Natural killer cell (primary cell): ENCODE measurements at regions not wholly inside any gene's neighbourhood (a gene's known extent, or its start where the extent isn't known, plus 50 kb on each side); places are given as distances from the start of the nearest gene placed in this dataset.

Experiments used
- ATAC-seq, 3 donors: fragments of 150-1000 bp in 2 of 3; fragments of 200-7000 bp in 1 of 3; cut with Tn5 transposase; 1 replicate in 1 of 3; 2 replicates in 2 of 3; pipeline ENCODE4 v1.10.0; 2021; ENCODE audit warnings: mild to moderate bottlenecking in 2 of 3, moderate library complexity in 2 of 3
- DNase-seq, 2 donors: peaks; one replicate each; pipeline versions ENCODE4 v3.0.0 to v3.0.0-alpha.2; 2013 to 2021; ENCODE audit warnings: mixed read lengths in 1 of 2
- H3K27ac ChIP-seq: one replicate; pipeline ENCODE4 v1.5.1; 2013; ENCODE audit warnings: mild to moderate bottlenecking, low read length
- H3K27me3 ChIP-seq: one replicate; pipeline ENCODE4 v1.6.1; 2013; ENCODE audit warnings: low read length; ENCODE audit not compliant: control insufficient read depth, insufficient read depth
- H3K36me3 ChIP-seq: one replicate; pipeline ENCODE4 v1.6.1; 2013; ENCODE audit warnings: low read length; ENCODE audit not compliant: control insufficient read depth, insufficient read depth
- H3K4me1 ChIP-seq: one replicate; pipeline ENCODE4 v1.6.1; 2013; ENCODE audit warnings: low read length; ENCODE audit not compliant: control insufficient read depth, insufficient read depth
- H3K4me3 ChIP-seq: one replicate; pipeline ENCODE4 v1.5.1; 2013; ENCODE audit warnings: low read length
- H3K9me3 ChIP-seq: one replicate; pipeline ENCODE4 v1.6.1; 2013; ENCODE audit warnings: low read length; ENCODE audit not compliant: control insufficient read depth, insufficient read depth
- H3K27ac Mint-ChIP-seq, 2 donors: one replicate each; pipeline ENCODE4 v1.8.0; 2022; ENCODE audit warnings: mild to moderate bottlenecking in 2 of 2, mixed read lengths in 2 of 2, moderate library complexity in 1 of 2
- H3K27me3 Mint-ChIP-seq, 2 donors: one replicate each; pipeline ENCODE4 v1.8.0; 2022; ENCODE audit warnings: low read depth in 2 of 2, mixed read lengths in 2 of 2
- H3K36me3 Mint-ChIP-seq: one replicate; pipeline ENCODE4 v1.8.0; 2022; ENCODE audit warnings: mixed read lengths
- H3K4me1 Mint-ChIP-seq, 2 donors: one replicate each; pipeline ENCODE4 v1.8.0; 2022; ENCODE audit warnings: mixed read lengths in 2 of 2
- H3K4me3 Mint-ChIP-seq: one replicate; pipeline ENCODE4 v1.8.0; 2022; ENCODE audit warnings: mild to moderate bottlenecking, moderate library complexity, mixed read lengths
- H3K9me3 Mint-ChIP-seq, 2 donors: one replicate each; pipeline ENCODE4 v1.8.0; 2022; ENCODE audit warnings: mixed read lengths in 2 of 2
- CTCF ChIP-seq: fragments of 200-600 bp; IDR thresholded peaks from one replicate; pipeline ENCODE4 v1.8.0; 2022; ENCODE audit warnings: antibody characterized with exemption
- WGBS: methylation state at CpG from one replicate; pipeline ENCODE4 v1.1.7; 2013; ENCODE audit warnings: missing lambda C conversion rate; ENCODE audit not compliant: insufficient coverage; 5-methylcytosine and 5-hydroxymethylcytosine counted together
- intact Hi-C: fragments of 100-400 bp; cut with micrococcal nuclease; formaldehyde crosslinking; loops from one replicate; pipeline ENCODE4 v1.14.2; 2022

GRCh38 chr2:145066151-145066661, 546.3 kb upstream of the ZEB2 start:
- Mint-ChIP-seq H3K27ac (no peak overlapping the region), H3K9me3 (peaks cover 0 to 2% of the 10 kb centered on the region in 2 donors), H3K4me3 (no peak overlapping the region), H3K36me3 (no peaks in the 10 kb centered on the region), H3K27me3 (peaks cover 0 to 3% of the 10 kb centered on the region in 2 donors), H3K4me1 (peaks cover 0 to under 1% of the 10 kb centered on the region in 2 donors)
- Histone ChIP-seq H3K4me1 (no peaks in the 10 kb centered on the region), H3K27me3 (no peaks in the 10 kb centered on the region), H3K4me3 (no peak overlapping the region), H3K9me3 (no peaks in the 10 kb centered on the region), H3K36me3 (no peaks in the 10 kb centered on the region), H3K27ac (no peak overlapping the region)
- no peak for TF ChIP-seq CTCF
- DNase-seq, result no peak
- ATAC-seq, result no peak
- intact Hi-C loops, result no loop called here
- 86% methylated on average over 4 of the region's 4 CpGs for WGBS

DNA sequence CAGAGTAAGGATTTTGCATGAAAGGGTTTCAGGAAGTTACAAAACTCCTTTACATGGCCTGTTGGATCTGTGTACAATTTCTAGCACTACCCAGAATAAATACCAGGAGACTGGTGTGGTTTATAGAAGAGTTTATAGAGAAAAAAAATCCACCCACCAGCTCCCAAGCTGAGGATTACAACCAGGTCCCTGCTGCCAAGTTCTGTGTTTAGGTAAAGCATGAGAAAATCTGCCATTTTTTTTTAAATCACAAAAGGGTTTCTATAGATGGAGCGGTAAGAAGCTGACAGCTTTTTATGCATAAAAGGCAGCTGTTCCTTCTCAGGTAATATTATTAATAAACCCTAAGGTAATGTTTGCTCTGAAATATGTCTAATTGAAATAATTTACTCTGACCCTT, 545.4 kb upstream of the ZEB2 start:
- no peak for TF ChIP-seq CTCF
- ATAC-seq, result no peak
- H3K27ac ChIP-seq, result no peak overlapping the region
- H3K27me3 ChIP-seq, result no peaks in the 10 kb centered on the region
- no peaks in the 10 kb centered on the region for H3K36me3 Mint-ChIP-seq
- H3K27me3 Mint-ChIP-seq, result peaks cover 0 to 3% of the 10 kb centered on the region in 2 donors
- no peaks in the 10 kb centered on the region for H3K36me3 ChIP-seq
- no peak overlapping the region for H3K27ac Mint-ChIP-seq
- H3K4me3 ChIP-seq, result no peak overlapping the region
- no peaks in the 10 kb centered on the region for H3K9me3 ChIP-seq
- no peaks in the 10 kb centered on the region for H3K4me1 Mint-ChIP-seq
- intact Hi-C loops, result no loop called here
- no peak overlapping the region for H3K4me3 Mint-ChIP-seq
- no peak for DNase-seq
- no peaks in the 10 kb centered on the region for H3K4me1 ChIP-seq
- WGBS, result no CpG with 5 or more reads among the region's 1 CpG
- H3K9me3 Mint-ChIP-seq, result peaks cover 0 to 2% of the 10 kb centered on the region in 2 donors

DNA sequence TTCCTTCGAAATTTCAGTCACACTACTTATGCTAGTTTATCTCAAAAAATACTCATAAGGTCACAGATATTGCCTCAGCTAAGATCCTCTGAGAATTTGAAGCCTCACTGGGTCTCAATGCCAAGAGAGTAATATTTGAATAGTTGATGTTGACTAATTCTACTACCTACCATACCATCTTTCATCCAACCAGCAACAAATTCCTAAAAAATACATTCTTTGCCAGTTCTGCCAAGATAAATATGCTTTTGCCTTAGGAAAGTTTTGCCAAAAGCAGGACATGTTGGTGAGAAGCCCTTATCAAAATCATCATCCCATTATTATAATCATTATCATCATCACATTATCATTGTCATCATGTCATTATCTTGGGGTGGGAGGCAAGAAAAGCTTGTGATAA, 544.6 kb upstream of the ZEB2 start:
- Mint-ChIP-seq H3K9me3 (peaks cover 0 to 2% of the 10 kb centered on the region in 2 donors), H3K4me1 (no peaks in the 10 kb centered on the region), H3K27me3 (peaks cover 0 to 3% of the 10 kb centered on the region in 2 donors), H3K36me3 (no peaks in the 10 kb centered on the region), H3K27ac (no peak overlapping the region), H3K4me3 (no peak overlapping the region)
- H3K4me1 ChIP-seq, result no peaks in the 10 kb centered on the region
- no peak overlapping the region for H3K4me3 ChIP-seq
- TF ChIP-seq CTCF, result no peak
- ATAC-seq (no peak), DNase-seq (no peak)
- no peak overlapping the region for H3K27ac ChIP-seq
- H3K9me3 ChIP-seq, result no peaks in the 10 kb centered on the region
- no peaks in the 10 kb centered on the region for H3K36me3 ChIP-seq
- no peaks in the 10 kb centered on the region for H3K27me3 ChIP-seq
- no CpG with 5 or more reads among the region's 1 CpG for WGBS
- intact Hi-C loops, result no loop called here

DNA sequence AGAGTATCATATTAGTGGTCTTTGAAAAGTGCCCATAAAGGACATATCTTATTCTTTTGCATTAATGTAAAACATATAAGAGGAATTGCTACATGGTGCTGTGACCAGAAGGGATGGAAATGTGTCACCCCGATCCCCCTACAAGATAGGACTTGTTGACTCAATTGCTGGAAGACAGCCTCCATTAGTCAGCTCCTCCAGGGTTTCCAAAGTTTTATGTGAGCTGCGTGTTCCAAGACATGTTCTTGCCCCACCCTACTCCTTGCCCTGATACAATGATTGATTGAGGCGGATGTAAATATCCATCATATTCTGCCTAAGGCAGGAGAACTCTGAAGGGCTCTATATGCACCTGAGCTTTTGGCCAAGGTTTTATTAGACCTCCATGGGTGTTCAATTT, 541.0 kb upstream of the ZEB2 start:
- H3K9me3 Mint-ChIP-seq, result peaks cover 0 to 2% of the 10 kb centered on the region in 2 donors
- ATAC-seq, result no peak
- H3K27me3 Mint-ChIP-seq, result no peaks in the 10 kb centered on the region
- no peak overlapping the region for H3K27ac Mint-ChIP-seq
- WGBS, result 94% methylated on average over 3 of the region's 3 CpGs
- H3K4me1 Mint-ChIP-seq, result no peaks in the 10 kb centered on the region
- no peaks in the 10 kb centered on the region for H3K9me3 ChIP-seq
- H3K4me1 ChIP-seq, result no peaks in the 10 kb centered on the region
- H3K27me3 ChIP-seq, result no peaks in the 10 kb centered on the region
- H3K36me3 ChIP-seq, result no peaks in the 10 kb centered on the region
- H3K4me3 Mint-ChIP-seq, result no peak overlapping the region
- H3K36me3 Mint-ChIP-seq, result no peaks in the 10 kb centered on the region
- intact Hi-C loops, result no loop called here
- no peak for TF ChIP-seq CTCF
- no peak for DNase-seq
- no peak overlapping the region for H3K27ac ChIP-seq
- no peak overlapping the region for H3K4me3 ChIP-seq
